Prostate gland (tissue), 2 donors: ENCODE measurements at regions not wholly inside any gene's neighbourhood (a gene's known extent, or its start where the extent isn't known, plus 50 kb on each side); places are given as distances from the start of the nearest gene placed in this dataset.

Experiments
- CTCF ChIP-seq, 4 experiments: fragments of 200-600 bp in 2 of 4; fragments of 450-650 bp in 2 of 4; sonication (generic) in 2 of 4; IDR thresholded peaks; 1 replicate in 3 of 4; 2 replicates in 1 of 4; pipeline ENCODE4 v1.5.1; 2016 to 2019; ENCODE audit warnings: antibody characterized with exemption in 4 of 4, mild to moderate bottlenecking in 2 of 4, moderate library complexity in 2 of 4
- POLR2A ChIP-seq: fragments of 450-650 bp; IDR thresholded peaks from one replicate; pipeline ENCODE4 v1.6.1; 2016; ENCODE audit warnings: antibody characterized with exemption, mild to moderate bottlenecking
- POLR2AphosphoS5 ChIP-seq: sonication (generic); formaldehyde crosslinking; IDR thresholded peaks from one replicate; pipeline ENCODE4 v1.6.1; 2017; ENCODE audit warnings: antibody characterized with exemption

GRCh38 chr2:60311524-60311923 is 241.9 kb downstream of the BCL11A start:
- TF ChIP-seq CTCF (IDR thresholded peaks at IDR 0.05), result no peak
- no peak for TF ChIP-seq POLR2A
- TF ChIP-seq POLR2AphosphoS5, result no peak
